AG08395 (cell line): ENCODE measurements at regions not wholly inside any gene's neighbourhood (a gene's known extent, or its start where the extent isn't known, plus 50 kb on each side); places are given as distances from the start of the nearest gene placed in this dataset.
"Not testable (repeated sequence)": the region's sequence is repeated elsewhere in the genome, so short reads cannot be mapped to it uniquely, and the experiment has no call there.

Experiments used
- DNase-seq: peaks from one replicate; pipeline ENCODE4 v3.0.0; 2012; ENCODE audit warnings: mixed read lengths, low spot score

DNA sequence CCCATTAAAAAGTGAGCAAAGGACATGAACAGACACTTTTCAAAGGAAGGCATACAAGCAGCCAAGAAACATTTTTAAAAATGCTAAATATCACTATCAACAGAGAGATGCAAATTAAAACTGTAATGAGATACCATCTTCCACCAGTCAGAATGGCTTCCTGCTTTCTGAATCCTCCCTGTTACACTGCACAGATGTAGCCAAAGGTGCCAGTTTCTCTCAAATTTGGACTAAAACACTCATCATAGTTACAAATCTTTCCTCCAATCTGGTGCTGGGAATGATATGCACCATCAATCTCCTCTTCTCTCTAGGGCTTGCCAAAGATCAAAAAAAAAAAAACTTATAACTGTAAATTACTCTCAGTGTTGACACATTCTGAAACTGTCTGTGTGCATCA, 311.8 kb upstream of the CLEC14A start:
- DNase-seq, result no peak

DNA sequence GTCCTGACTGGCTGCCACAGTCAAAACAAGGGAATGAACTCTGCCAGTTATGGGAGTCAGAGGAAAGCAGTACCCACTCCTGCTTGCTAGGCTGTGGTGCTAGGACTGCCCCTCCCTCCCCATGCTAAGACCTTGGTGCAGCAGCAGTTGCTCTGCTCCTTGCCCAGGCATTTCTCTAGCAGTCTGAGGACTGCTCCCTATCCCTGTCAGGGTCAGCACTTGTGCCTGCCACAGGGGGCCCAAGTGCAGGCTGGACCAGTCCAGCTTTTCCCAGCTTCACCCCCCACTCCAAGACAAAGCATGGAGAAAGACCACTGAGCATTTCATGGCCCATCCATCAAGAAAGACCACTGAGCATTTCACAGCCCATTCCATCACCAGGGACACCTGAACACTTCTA, 305.8 kb upstream of the CLEC14A start:
- no peak for DNase-seq

DNA sequence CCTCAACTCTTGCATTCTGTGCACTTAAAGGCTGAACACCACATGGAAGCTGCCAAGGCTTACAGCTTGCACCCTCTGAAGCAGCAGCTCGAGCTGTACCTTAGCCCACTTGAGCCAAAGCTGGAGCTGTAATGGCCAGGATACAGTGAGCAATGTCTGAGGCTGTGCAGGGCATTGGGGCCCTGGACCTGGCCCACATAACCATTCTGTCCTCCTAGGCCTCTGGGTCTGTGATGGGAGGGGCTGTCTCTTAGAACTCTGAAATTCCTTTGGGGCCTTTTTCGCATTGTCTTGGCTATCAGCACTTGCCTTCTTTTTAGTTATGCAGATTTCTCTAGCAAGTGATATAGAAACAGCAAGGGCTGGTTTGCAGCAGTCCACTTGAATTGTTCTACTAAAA, 303.8 kb upstream of the CLEC14A start:
- DNase-seq, result no peak

DNA sequence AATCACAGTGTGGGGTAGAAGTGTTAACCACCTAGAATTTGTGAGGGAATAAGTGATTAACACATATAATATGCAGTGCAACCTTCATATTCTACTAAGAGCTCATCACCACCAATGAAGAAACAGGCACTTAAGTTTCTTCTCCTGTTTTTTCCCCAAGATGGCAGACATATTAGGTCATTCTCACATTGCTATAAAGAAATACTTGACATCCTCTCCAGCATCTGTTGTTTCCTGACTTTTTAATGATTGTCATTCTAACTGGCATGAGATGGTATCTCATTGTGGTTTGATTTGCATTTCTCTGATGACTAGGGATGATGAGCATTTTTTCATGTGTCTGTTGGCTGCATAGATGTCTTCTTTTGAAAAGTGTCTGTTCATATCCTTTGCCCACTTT, 301.5 kb upstream of the CLEC14A start:
- not testable (repeated sequence) for DNase-seq

DNA sequence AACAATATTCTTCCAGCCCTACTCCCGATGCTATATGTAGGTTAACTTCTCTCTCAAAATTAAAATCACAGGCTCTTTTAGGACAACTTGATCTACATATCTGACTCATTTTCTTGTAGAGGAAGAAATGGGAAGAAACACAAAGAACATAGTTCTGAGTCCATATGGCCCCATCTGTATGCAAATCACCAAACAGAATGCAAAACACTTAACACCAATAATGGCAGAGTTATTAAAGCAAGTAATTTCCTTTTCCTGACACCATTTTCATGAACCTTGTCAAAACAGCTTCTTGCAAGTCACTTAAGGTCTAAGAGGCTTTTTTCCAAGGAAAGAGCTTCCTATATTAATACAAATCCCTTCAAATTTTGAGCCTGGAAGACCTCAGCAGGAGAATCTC, 300.4 kb upstream of the CLEC14A start:
- DNase-seq, result no peak

DNA sequence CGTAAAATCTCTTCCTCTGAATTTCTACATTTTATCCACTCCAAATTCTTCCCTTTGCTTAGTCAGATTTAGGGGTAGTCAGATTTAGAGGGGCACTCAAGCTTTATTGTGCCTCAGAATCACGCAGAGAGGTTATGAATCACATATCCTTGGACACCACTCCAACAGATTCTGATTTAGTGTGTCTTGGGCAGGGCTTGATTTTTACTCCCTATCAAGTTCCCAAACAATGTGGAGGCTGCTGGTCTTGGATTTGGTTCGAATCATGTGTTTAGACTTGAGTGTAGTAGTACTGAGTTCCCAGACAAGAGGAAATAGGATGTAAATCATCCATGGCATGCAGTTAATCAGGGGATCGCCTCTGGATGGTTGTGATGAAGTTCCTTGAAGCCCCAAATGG, 298.1 kb upstream of the CLEC14A start:
- DNase-seq, result no peak

DNA sequence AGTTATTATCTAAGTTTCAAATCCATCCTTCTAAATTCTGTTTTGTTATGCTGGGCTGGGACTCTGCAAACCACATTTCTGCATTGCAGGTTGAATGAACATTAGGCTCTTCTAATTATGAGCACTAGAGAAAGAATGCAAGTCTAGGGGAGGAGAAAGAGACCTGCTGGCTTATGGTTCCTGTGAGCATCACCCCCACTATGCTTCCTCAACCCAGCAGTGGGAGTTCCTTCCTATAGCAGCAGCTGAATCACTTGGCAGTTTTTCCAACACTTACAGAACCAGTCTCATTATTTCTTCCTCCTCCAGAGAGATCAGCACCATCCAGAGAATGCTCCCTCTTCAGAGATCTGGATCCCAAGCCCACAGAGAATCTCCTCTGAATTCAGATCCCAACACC, 297.7 kb upstream of the CLEC14A start:
- DNase-seq, result peak; percentile 71

DNA sequence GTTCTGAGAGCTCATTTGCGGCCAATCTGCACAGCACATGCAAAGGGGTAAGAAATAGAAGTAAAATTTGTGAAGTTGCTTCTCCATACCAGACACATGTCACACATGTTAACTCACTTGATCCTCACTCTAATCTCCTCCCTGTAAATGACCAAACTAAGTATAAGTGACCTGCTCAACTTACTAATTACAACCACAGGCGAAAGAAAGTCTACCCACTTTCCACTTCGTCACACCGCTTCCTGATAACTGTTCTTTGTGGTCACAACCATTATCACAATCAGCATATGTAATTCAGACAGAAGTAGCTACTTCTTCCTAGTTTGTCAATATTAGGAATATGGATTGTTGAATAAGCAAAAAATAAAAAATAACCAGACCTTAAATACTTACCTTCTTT, 293.7 kb upstream of the CLEC14A start:
- no peak for DNase-seq

DNA sequence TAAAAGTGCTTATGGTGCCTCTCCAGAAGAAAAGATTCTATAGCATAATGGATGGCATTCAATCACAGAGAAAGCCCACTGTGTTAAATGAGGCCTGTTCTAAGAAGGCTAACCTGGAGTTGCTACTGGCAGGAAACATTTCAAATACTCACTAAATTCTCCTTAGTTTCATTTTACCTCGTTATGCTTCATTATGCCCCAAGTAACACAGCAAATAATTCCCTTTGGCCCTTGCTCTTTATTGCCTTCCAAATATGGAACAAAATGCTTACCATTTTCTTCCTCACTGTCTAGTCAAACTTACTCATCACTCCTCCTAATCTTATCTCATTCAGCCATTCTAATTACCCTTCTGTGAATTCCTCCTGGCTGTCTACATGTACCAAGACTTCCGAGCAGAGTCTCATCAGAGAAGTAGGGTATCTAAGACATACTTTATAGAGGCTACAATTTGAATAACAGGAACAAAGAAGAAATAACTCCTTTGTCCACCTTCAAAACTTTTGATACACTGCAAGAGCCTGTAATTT, 292.1 kb upstream of the CLEC14A start:
- DNase-seq, result no peak

DNA sequence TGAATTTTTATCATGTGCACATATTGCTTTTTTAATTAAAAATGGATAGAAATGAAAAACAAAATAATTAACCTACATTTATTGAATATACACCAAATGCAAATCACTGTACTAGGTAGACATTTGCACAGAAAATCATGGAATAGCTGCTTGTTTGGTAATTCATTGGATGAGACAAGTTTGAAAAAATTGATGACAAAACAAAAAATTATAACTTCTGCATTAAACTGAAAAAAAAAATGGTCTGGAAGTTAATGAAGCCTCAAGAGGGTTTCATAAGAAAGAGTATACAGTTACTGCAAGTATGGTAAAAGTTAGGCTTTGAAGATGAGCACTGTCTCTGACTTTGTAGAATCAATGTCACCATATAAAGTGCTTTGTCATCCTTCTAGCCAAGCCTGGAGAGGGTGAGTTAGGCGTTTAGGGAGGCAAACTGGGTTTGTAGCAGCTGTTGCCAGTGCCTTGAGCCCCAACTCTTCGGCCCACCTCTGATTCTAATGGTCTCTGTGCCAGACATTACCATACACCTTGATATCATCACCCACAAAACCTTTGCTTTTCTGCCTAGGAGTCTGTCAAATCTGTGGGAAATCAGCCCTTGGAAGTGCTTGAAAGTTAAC, 291.1 kb upstream of the CLEC14A start:
- no peak for DNase-seq

DNA sequence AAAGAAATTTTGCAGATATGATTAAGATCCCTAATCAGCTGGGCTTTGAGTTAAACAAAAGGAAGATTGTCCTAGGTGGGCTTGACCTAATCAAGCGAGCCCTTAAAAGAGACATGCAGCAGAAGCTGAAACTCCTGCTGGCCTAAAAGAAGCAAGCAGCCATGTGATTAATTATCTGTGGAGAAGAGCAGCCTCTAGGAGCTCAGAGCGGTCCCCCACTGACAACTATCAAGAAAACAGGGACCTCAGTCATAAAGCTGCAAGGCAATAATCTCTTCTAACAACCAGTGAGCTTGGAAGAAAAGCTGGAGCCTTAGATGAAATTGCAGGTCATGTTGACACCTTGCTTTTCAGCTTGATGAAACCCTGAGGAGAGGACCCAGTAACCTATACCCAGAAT, 288.9 kb upstream of the CLEC14A start:
- DNase-seq, result no peak

DNA sequence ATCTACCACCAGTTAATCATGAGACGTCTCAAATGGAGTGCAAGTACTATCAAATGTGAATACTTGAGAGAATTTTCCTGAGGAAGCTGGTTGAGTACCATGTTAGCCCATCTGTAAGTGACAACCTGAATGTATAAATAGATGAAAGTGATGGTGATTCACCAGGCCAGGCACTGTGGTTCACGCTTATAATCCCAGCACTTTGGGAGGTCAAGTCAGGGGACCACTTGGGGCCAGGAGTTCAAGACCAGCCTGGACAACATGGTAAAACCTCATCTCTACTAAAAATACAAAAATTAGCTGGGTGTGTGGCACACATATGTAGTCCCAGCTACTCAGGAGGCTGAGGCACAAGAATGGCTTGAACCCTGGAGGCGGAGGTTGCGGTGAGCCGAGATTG, 288.0 kb upstream of the CLEC14A start:
- not testable (repeated sequence) for DNase-seq

DNA sequence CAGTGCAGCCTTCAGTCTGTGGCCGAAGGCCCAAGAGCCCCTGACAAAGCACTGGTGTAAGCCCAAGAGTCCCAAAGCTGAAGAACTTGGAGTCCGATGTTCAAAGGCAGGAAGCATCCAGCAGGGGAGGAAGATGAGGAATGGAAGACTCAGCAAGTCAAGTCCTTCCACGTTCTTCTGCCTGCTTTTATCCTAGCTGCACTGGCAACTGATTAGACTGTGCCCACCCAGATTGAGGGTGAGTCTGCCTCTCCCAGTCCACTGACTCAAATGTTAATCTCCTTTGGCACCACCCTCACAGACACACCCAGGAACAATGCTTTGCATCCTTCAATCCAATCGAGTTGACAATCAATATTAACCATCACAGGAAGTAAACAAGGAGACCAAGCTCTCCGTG, 282.2 kb upstream of the CLEC14A start:
- not testable (repeated sequence) for DNase-seq

DNA sequence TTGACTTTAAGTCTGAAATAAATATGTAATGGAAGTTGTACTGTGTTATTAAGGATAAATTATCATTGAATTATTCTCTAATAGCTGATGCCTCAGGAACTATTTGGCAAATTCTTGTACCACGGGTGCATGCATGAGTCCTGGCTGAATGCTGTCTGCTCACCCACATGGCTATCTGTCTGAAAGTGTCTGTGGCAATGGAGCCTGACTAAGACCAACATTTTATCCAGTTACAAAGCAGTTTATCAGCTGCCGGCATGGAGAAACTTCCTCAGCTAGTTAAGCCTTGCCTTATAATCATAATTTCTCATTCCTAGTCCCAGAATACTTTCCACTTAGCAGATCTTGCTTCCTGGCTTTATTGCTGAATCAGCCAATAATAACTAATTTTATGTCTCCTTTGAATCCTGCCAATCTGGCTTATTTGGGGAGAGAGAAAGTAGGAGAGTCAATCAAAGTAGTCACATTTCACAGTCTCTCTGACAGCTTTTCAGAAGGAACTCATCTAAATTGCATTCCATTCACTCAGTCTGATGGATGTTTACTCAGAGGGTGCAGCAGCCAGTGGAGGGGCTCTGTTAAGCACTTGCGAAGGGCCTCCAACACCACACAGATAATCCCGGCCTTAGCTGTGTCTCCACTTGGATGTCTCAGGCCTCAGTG, 280.6 kb upstream of the CLEC14A start:
- peak; percentile 25 for DNase-seq

DNA sequence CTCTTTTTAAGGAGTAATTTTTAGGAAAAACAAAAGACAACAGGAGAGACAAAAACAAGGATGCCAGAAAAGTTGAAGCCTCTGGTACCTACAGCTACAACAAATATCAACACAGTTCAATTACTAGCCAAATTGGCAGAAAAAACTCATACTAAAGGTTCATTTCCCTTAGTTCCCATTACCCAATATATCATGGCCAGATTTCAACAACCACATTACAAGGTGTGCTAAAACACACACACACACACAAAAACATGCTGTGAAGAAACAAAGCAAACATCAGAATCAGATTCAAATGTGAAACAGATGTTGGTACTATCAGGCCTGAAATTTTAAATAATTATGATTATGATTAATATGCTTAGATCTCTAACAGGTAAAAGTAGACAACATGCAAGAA, 272.7 kb upstream of the CLEC14A start:
- no peak for DNase-seq

DNA sequence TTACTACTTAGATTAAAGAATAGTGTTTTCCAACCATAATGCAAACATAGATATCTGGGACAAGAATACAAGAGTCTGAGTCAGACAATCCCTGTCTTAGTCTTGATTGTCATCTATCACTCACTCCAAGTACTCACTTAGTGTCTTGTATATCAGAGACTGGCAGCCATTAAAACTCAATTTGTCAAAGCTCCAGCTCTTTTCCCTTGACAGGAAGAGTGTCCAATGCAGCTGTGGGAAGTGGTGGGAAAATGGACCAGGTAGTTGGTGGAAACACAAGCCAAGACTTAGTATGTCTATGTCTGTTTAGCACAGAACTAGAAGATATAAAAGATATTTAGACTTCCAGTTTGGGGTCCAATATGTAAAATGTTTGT, 271.6 kb upstream of the CLEC14A start:
- no peak for DNase-seq

DNA sequence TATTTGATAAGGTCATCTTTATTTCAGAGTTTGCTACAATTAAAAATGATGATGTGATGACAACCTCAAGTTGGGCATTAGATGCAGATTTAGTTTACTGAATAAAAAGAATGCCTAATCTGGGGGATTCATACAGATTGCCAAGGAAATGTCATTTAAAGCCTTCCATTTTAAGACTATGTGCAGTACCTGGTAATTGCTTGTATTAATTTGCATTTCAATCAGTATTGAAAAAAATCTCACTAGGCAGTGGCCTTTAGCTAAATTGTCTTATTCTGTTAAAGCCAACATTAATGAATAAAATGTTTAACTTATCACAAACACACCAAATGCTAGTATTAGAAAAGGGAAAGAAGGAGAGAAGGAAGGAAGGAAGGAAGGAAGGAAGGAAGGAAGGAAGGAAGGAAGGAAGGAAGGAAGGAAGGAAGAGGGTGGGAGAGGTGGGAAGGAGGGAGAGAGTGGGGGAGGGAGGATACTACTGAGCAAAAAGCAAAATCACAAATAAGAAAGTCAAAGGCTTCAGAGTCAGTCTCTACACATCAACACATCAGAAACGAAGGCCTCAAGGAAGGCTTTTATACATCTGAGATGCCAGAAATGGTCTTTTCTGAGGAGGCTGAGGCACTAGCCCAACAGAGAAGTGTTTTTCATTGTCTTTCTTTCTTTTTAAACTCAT, 271.1 kb upstream of the CLEC14A start:
- no peak for DNase-seq

DNA sequence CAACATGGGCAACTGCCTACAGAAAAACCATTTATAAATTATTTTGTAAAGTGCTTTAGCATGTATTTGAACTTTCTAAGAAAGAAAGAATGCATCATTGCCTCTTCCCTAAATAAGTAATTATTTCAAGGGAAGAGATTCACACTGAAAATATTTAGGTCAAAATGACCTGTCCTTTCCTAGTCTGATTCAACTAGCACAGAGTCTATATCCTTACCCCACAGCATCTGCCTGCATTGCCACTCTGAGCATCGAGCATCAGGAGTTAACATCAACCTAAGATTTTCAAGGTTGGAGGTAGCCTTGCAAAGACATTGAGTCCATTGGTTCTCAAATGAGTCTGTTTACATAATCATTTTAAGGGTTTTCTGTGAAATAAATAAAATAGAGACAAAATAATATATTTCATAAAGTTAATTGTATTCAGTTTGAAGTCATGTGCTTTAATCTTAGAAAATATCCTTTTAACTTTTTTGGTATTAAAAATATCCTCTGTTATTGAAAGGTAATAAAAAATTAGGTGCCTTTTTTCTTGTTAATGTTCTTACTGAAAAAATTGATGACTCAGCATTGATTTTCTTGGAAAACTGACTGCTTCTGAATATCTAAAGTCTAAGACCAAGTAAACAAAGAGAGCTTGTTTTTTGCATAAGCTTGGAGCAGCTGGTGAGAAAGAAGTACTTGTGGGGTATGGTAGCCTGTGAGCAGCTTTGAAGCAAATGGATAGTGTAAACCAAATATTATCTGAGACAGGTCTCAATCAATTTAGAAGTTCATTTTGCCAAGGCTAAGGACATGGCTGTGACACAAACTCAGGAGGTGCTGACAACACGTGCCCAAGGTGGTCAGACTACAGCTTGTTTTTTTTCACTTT, 269.0 kb upstream of the CLEC14A start:
- no peak for DNase-seq

DNA sequence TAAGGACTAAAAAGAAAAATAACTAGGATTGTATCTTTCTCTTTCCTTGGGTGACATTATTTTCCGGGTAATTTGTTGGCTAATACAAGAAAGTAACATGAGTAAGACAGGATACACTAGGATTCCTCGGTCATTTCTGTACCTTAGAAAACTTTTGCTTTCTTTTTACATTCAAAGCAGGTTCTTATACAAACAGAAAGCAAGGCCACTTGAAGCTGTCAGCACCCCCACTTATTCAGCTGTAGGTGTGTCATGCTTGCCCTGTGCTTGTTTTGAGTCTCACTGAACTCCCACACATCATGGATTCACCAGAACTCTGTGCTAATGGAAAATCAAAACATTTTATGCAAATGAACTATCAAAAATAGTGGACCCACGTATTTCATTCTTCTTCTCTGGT, 266.8 kb upstream of the CLEC14A start:
- no peak for DNase-seq

DNA sequence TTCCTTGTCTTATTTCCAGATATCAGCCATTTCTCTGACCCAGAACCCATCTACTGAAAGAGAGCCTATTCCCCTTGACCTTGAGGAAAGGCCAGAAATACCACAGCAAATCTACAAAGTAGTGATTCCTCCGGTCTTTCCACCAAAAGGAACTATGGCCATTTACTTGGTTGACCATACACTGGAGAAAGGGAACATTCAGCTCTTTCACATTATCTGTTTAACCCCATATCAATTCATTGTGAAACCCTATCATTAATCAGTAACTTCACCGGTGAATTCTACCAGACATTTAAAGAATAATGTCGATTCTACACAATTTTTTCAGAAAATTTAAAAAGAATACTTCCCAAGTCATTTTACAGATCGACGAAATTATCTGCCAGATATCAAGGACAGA, 265.7 kb upstream of the CLEC14A start:
- DNase-seq, result no peak

DNA sequence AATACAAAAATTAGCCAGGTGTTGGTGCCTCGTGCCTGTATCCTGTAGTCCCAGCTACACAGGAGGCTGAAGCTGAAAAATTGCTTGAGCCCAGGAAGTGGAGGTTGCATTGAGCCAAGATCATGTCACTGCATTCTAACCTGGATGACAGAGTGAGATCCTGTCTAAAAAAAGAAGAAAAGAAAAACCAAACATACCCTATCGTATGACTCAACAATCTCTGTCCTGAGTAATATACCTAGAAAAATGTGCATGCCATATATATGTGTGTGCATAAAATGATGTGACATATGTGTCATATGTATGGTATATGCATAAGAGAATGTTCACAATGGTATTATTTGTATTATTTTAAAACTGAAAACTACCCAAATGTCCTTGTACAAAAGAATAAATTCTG, 261.5 kb upstream of the CLEC14A start:
- DNase-seq, result no peak

DNA sequence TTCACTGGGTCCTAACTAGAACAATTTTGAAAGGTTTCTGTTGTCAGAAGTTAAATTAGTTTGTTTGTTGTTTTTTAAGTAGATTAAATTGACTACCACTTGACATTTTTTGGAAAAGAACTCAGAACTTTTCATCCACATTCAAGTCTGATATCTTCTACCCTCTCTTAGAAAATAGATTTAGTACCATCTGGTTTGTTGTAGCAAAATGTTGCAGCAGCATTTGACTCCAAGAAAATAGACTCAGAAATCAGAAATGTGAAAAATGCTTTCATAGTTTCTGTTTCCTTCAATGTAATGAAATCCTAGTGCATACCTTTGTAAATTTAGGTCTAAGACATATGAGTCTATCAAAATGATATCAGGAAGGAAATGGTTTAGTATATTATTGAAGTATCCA, 256.3 kb upstream of the CLEC14A start:
- DNase-seq, result peak; percentile 13

DNA sequence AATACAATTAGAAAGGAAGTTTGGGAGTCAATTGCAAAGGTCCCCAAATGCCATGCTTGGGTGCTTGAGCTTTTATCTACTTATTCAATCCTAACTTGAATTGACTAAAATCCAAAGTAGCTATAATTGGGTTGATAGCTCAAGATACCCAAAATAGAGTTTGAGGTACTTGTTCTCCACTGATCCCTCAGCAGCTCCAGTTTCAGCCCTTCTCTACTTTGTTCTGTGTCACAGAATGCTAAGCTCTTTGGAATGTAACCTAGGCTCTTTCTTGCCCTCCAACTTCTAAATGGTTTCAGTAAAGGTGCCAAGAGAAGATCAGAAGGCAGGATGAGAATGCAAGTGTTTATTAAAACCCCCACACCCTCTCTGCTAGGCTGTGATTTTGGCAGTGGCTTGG, 251.4 kb upstream of the CLEC14A start:
- peak; percentile 10 for DNase-seq
